CD4-positive, alpha-beta T cell treated with Interleukin-1 beta for 1 hour (primary cell): ENCODE measurements at regions not wholly inside any gene's neighbourhood (a gene's known extent, or its start where the extent isn't known, plus 50 kb on each side); places are given as distances from the start of the nearest gene placed in this dataset.
A peak's percentile ranks its signal among the peaks of the same experiment; 100 is the strongest.

Experiments
- DNase-seq, 2 donors: peaks; one replicate each; pipeline ENCODE4 v3.0.0-alpha.2; 2020 to 2022

GRCh38 chr6:123747515-123747914, 56.1 kb upstream of the NKAIN2 start:
- DNase-seq = no peak

GRCh38 chr6:123745895-123746294, 57.8 kb upstream of the NKAIN2 start:
- no peak for DNase-seq

- DNase-seq = no peak
Observed at GRCh38 chr6:123744840-123745239, 58.8 kb upstream of the NKAIN2 start.

- DNase-seq = no peak
Observed at GRCh38 chr6:123742626-123743025, 61.0 kb upstream of the NKAIN2 start.

GRCh38 chr6:123733180-123733579, 70.5 kb upstream of the NKAIN2 start:
- no peak for DNase-seq

- no peak for DNase-seq
Observed at GRCh38 chr6:123716506-123716905, 79.8 kb upstream of the TRDN start.

- peak in 1 of 2 donors; percentile 5 for DNase-seq
Observed at GRCh38 chr6:123715006-123715863, 78.5 kb upstream of the TRDN start.

GRCh38 chr6:123712831-123713230, 76.1 kb upstream of the TRDN start:
- no peak for DNase-seq

GRCh38 chr6:123702943-123703342, 66.2 kb upstream of the TRDN start:
- no peak for DNase-seq

GRCh38 chr6:123687864-123688263, 51.1 kb upstream of the TRDN start:
- DNase-seq = no peak
